IMR-90 (cell line): ENCODE measurements at regions not wholly inside any gene's neighbourhood (a gene's known extent, or its start where the extent isn't known, plus 50 kb on each side); places are given as distances from the start of the nearest gene placed in this dataset.

Experiments used
- ATAC-seq: fragments of 200-7000 bp; cut with Tn5 transposase; 2 replicates; pipeline ENCODE4 v1.9.1; 2020; ENCODE audit warnings: low read depth, mild to moderate bottlenecking, moderate library complexity
- BruUV-seq: library from RNA; stranded (reverse); fragments of 400-500 nt; replicated peaks from 2 replicates; lab custom pipeline; 2021; lab: Mats Ljungman, UMichigan
- CTCF ChIA-PET: fragments of 300-600 bp; formaldehyde crosslinking; extraction: SDS; loops from one replicate; lab custom pipeline; 2021; ENCODE audit warnings: antibody characterized with exemption; lab: Yijun Ruan, JAX
- POLR2A ChIA-PET: fragments of 300-600 bp; sonication (Branson Sonifier 250); formaldehyde crosslinking; loops from one replicate; lab custom pipeline; 2022; ENCODE audit warnings: antibody characterized with exemption; ENCODE audit not compliant: unreplicated experiment; lab: Charles Lee
- DNase-seq: peaks from one replicate; pipeline ENCODE4 v3.0.0; 2013
- H2AFZ ChIP-seq: replicated peaks from 2 replicates; pipeline ENCODE3; 2013; ENCODE audit warnings: low read length, mild to moderate bottlenecking; ENCODE audit not compliant: poor library complexity
- H2AK5ac ChIP-seq: 2 replicates; pipeline ENCODE4 v1.6.1; 2013; ENCODE audit warnings: low read depth, low read length, inconsistent platforms
- H2AK9ac ChIP-seq: replicated peaks from 2 replicates; pipeline ENCODE3; 2013; ENCODE audit warnings: mild to moderate bottlenecking, low read depth, low read length, moderate library complexity; ENCODE audit not compliant: poor library complexity
- H2BK120ac ChIP-seq: 2 replicates; pipeline ENCODE4 v1.6.1; 2013; ENCODE audit warnings: low read depth, low read length, inconsistent platforms
- H2BK15ac ChIP-seq: 3 replicates; pipeline ENCODE4 v1.6.1; 2013; ENCODE audit warnings: low read depth, low read length, inconsistent platforms
- H2BK20ac ChIP-seq: 2 replicates; pipeline ENCODE4 v1.6.1; 2013; ENCODE audit warnings: low read depth, mild to moderate bottlenecking, inconsistent platforms, low read length, moderate library complexity
- H2BK5ac ChIP-seq: 2 replicates; pipeline ENCODE4 v1.6.1; 2013; ENCODE audit warnings: mild to moderate bottlenecking, low read depth, low read length, inconsistent platforms; ENCODE audit not compliant: poor library complexity, severe bottlenecking
- H3K14ac ChIP-seq: replicated peaks from 2 replicates; pipeline ENCODE4 v1.6.1; 2013; ENCODE audit warnings: low read depth, low read length, inconsistent platforms
- H3K18ac ChIP-seq: 2 replicates; pipeline ENCODE4 v1.6.1; 2013; ENCODE audit warnings: low read depth, low read length, control low read depth
- H3K23ac ChIP-seq: 2 replicates; pipeline ENCODE4 v1.6.1; 2013; ENCODE audit warnings: low read depth, low read length, inconsistent platforms
- H3K27ac ChIP-seq: 2 replicates; pipeline ENCODE4 v1.5.1; 2013; ENCODE audit warnings: mild to moderate bottlenecking, control low read depth, low read length; ENCODE audit not compliant: insufficient read depth
- H3K27me3 ChIP-seq: 2 replicates; pipeline ENCODE4 v1.6.1; 2013; ENCODE audit warnings: low read length; ENCODE audit not compliant: control insufficient read depth, insufficient read depth
- H3K36me3 ChIP-seq: 2 replicates; pipeline ENCODE4 v1.6.1; 2013; ENCODE audit warnings: low read length, mixed read lengths; ENCODE audit not compliant: control insufficient read depth, insufficient read depth
- H3K4ac ChIP-seq: 2 replicates; pipeline ENCODE4 v1.6.1; 2013; ENCODE audit warnings: low read depth, low read length, inconsistent platforms
- H3K4me1 ChIP-seq: 2 replicates; pipeline ENCODE4 v1.6.1; 2013; ENCODE audit warnings: low read length, mixed read lengths; ENCODE audit not compliant: control insufficient read depth, insufficient read depth
- H3K4me2 ChIP-seq: 2 replicates; pipeline ENCODE4 v1.6.1; 2013; ENCODE audit warnings: low read depth, mild to moderate bottlenecking, control low read depth, low read length, moderate library complexity
- H3K4me3 ChIP-seq: 2 replicates; pipeline ENCODE4 v1.5.1; 2013; ENCODE audit warnings: low read depth, mild to moderate bottlenecking, control low read depth, low read length, moderate library complexity; ENCODE audit not compliant: insufficient read depth
- H3K56ac ChIP-seq: 2 replicates; pipeline ENCODE4 v1.6.1; 2013; ENCODE audit warnings: low read length, inconsistent platforms; ENCODE audit not compliant: insufficient read depth; ENCODE audit errors: extremely low read depth
- H3K79me1 ChIP-seq, 2 experiments: 2 replicates each; pipeline ENCODE4 v1.6.1; 2013; ENCODE audit warnings: low read length in 2 of 2, inconsistent platforms in 1 of 2, low read depth in 1 of 2
- H3K9ac ChIP-seq: 2 replicates; pipeline ENCODE4 v1.6.1; 2013; ENCODE audit warnings: low read depth, low read length, control low read depth
- H3K9me1 ChIP-seq: 2 replicates; pipeline ENCODE4 v1.6.1; 2013; ENCODE audit warnings: low read length, inconsistent platforms; ENCODE audit not compliant: insufficient read depth
- H3K9me3 ChIP-seq: 2 replicates; pipeline ENCODE4 v1.6.1; 2013; ENCODE audit warnings: low read length; ENCODE audit not compliant: control insufficient read depth, insufficient read depth
- H4K20me1 ChIP-seq: 2 replicates; pipeline ENCODE4 v1.6.1; 2013; ENCODE audit warnings: low read length, inconsistent platforms; ENCODE audit not compliant: insufficient read depth
- H4K5ac ChIP-seq: 2 replicates; pipeline ENCODE4 v1.6.1; 2013; ENCODE audit warnings: mild to moderate bottlenecking, low read depth, low read length, control low read depth
- H4K8ac ChIP-seq, 2 experiments: 2 replicates each; pipeline ENCODE4 v1.6.1; 2013; ENCODE audit warnings: low read depth in 2 of 2, low read length in 2 of 2, control low read depth in 1 of 2, inconsistent platforms in 1 of 2
- H4K91ac ChIP-seq: 2 replicates; pipeline ENCODE4 v1.6.1; 2013; ENCODE audit warnings: low read depth, low read length, inconsistent platforms; ENCODE audit not compliant: insufficient read depth
- BHLHE40 ChIP-seq: fragments of 150-350 bp; IDR thresholded peaks from 2 replicates; pipeline ENCODE4 v1.6.1; 2016; ENCODE audit warnings: mild to moderate bottlenecking, low read depth, low read length
- CHD1 ChIP-seq: IDR thresholded peaks from 2 replicates; pipeline ENCODE4 v1.6.1; 2012; ENCODE audit warnings: low read depth, low read length, improper control_type of control experiment
- FOS ChIP-seq: fragments of 150-350 bp; IDR thresholded peaks from 2 replicates; pipeline ENCODE4 v1.6.1; 2016; ENCODE audit warnings: low read depth, low read length
- MAFK ChIP-seq: IDR thresholded peaks from 2 replicates; pipeline ENCODE4 v1.6.1; 2012; ENCODE audit warnings: low read depth, low read length, improper control_type of control experiment
- MAZ ChIP-seq: IDR thresholded peaks from 2 replicates; pipeline ENCODE4 v1.6.1; 2012; ENCODE audit warnings: low read depth, mild to moderate bottlenecking, low read length, improper control_type of control experiment, moderate library complexity, borderline replicate concordance
- RCOR1 ChIP-seq: IDR thresholded peaks from 2 replicates; pipeline ENCODE4 v1.6.1; 2012; ENCODE audit warnings: mild to moderate bottlenecking, low read length, improper control_type of control experiment; ENCODE audit not compliant: insufficient replicate concordance
- WGBS, 2 experiments: methylation state at CpG; one replicate each; pipeline versions ENCODE4 v1.1.5 to v1.1.7; 2013; ENCODE audit warnings: missing lambda C conversion rate in 2 of 2; ENCODE audit not compliant: insufficient read length in 1 of 2; ENCODE audit errors: extremely low coverage in 2 of 2; 5-methylcytosine and 5-hydroxymethylcytosine counted together
- dilution Hi-C: fragments of 300-500 bp; cut with HindIII; formaldehyde crosslinking; loops from one replicate; pipeline ENCODE4 v1.14.3; 2018; ENCODE audit warnings: low sequenced_read_pairs; ENCODE audit not compliant: unreplicated experiment
- in situ Hi-C: fragments of 300-500 bp; cut with MboI; formaldehyde crosslinking; loops from 3 replicates; pipeline ENCODE4 v1.14.3; 2019; ENCODE audit warnings: low sequenced_read_pairs, inconsistent platforms, mixed read lengths
- intact Hi-C: fragments of 100-400 bp; cut with micrococcal nuclease; formaldehyde crosslinking; loops from 2 replicates; pipeline ENCODE4 v1.10.0; 2022
- TF ChIP-seq, protein P1 (sequence below): fragments of 150-350 bp; IDR thresholded peaks from 2 replicates; pipeline ENCODE4 v1.6.1; 2017; ENCODE audit warnings: mild to moderate bottlenecking, antibody characterized with exemption, low read length, low read depth

DNA sequence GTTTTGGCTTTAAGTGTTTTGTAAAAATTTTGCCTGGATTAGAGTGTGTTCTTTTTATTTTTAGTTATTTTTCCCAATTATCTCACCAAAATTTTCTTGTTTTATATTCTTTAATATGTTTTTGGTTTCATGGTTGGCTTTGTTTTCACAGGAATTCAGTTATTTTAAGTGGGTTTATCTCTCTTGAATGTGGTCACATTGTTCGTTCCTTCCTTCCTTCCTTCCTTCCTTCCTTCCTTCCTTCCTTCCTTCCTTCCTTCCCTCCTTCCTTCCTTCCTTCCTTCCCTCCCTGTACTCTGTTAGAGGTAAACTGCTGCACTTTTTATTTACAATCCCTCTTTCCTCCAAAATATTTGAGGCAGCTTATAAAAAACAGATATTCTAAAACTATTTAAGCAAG lies 672.9 kb upstream of the CITED2 start:
- Histone ChIP-seq H4K20me1 (no peaks in the 10 kb centered on the region), H3K4me1 (peaks cover 13% of the 10 kb centered on the region), H3K14ac (no peak overlapping the region), H3K18ac (no peak overlapping the region), H3K27me3 (no peaks in the 10 kb centered on the region), H3K56ac (no peak overlapping the region), H2BK15ac (no peak overlapping the region), H3K27ac (no peak overlapping the region), H3K9ac (no peak overlapping the region), H2AFZ (no peak overlapping the region), H4K91ac (no peak overlapping the region), H3K4ac (no peak overlapping the region), H4K5ac (no peak overlapping the region), H3K79me1 (no peaks in the 10 kb centered on the region; a peak in 1 of 4 replicates), H3K9me3 (no peaks in the 10 kb centered on the region), H3K9me1 (peaks cover 8% of the 10 kb centered on the region), H3K4me3 (no peak overlapping the region), H2BK20ac (no peak overlapping the region; the same call in 1 of the 2 replicates), H2AK5ac (peak overlapping the region; percentile 60; the same call in 1 of the 2 replicates), H3K23ac (no peak overlapping the region), H4K8ac (no peak overlapping the region), H2BK5ac (no peak overlapping the region), H2BK120ac (no peak overlapping the region), H2AK9ac (no peak overlapping the region), H3K4me2 (no peak overlapping the region), H3K36me3 (no peaks in the 10 kb centered on the region)
- no CpG with 5 or more reads among the region's 1 CpG for WGBS, 2 experiments
- BruUV-seq, result no TSS peak
- in situ Hi-C loops (loop anchor here (10.0 kb wide), 1 partner anchor 673 kb away; the partner anchor contains the start of gene CITED2), intact Hi-C loops (no loop called here), dilution Hi-C loops (no loop called here)
- CTCF ChIA-PET, result no interaction called here
- ATAC-seq (no peak), DNase-seq (no peak)
- TF ChIP-seq CHD1 (no peak), MAZ (no peak), RCOR1 (no peak), FOS (no peak), MAFK (no peak), BHLHE40 (no peak)
- TF ChIP-seq, protein P1, sequence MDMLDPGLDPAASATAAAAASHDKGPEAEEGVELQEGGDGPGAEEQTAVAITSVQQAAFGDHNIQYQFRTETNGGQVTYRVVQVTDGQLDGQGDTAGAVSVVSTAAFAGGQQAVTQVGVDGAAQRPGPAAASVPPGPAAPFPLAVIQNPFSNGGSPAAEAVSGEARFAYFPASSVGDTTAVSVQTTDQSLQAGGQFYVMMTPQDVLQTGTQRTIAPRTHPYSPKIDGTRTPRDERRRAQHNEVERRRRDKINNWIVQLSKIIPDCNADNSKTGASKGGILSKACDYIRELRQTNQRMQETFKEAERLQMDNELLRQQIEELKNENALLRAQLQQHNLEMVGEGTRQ, result no peak
- POLR2A ChIA-PET, result no interaction called here
